ENCODE measurements at regions not wholly inside any gene's neighbourhood (a gene's known extent, or its start where the extent isn't known, plus 50 kb on each side); places are given as distances from the start of the nearest gene placed in this dataset.

GRCh38 chr5:168147568-168148360, 143.7 kb upstream of the WWC1 start:
- H3K4me3 ChIP-seq (ENCODE audit: low read length) = no peak overlapping the region
- peaks cover 19% of the 10 kb centered on the region for H3K4me1 ChIP-seq (ENCODE audit: insufficient read depth, low read length)
- H2AFZ ChIP-seq (ENCODE audit: low read depth, low read length) = no peak overlapping the region

DNA sequence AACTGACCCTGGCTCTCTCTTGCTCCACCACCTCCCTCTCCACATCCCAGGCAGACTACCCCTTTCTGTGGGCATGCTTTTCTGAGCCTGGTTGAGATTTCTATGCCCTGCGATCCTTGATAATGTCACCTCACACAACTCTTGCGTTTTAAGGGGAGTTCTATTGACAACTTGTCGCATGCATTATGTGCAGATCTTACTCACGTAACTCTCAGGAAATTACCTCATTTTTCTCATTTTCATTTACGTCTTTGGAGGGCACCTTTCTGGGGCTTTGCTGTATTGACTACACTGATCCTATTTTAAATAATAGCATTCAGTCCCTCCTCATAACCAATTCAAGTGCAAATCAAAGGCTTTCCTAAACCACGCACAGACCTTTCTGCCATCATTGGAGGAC, 140.4 kb upstream of the WWC1 start:
- Histone ChIP-seq H3K36me3 (ENCODE audit: insufficient read depth, low read length) (no peaks in the 10 kb centered on the region), H3K4me1 (ENCODE audit: insufficient read depth, low read length) (peaks cover 19% of the 10 kb centered on the region), H3K9me3 (ENCODE audit: low read length) (no peaks in the 10 kb centered on the region), H3K4me3 (ENCODE audit: low read length) (no peak overlapping the region), H3K27me3 (ENCODE audit: insufficient read depth, low read length) (no peaks in the 10 kb centered on the region), H2AFZ (ENCODE audit: low read depth, low read length) (no peak overlapping the region)

More at GRCh38 chr5:168147568-168148360, 143.7 kb upstream of the WWC1 start:
- H3K36me3 ChIP-seq (ENCODE audit: insufficient read depth, low read length) = no peaks in the 10 kb centered on the region
- H3K27me3 ChIP-seq (ENCODE audit: insufficient read depth, low read length) = no peaks in the 10 kb centered on the region
- H3K9me3 ChIP-seq (ENCODE audit: low read length) = no peaks in the 10 kb centered on the region

DNA sequence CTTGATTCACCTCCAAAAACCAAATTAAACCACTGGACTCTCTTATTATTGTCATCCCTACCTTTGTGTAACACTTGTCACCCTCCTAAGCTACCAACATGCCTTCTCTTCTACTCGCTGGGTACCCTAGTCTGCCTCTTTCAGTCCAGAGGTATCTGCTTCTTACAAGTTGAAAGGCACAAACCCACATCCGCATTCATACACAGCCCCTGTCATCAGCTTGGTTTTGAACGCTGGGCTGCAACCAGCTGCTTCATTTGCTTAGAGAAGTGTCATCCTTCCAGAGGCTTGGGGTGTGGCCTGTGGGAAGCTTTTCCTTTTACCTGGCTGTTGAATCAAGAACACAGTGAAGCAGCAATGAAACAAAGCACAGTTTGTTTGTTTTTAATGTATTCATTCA, 138.8 kb upstream of the WWC1 start:
- no peak overlapping the region for H3K4me3 ChIP-seq (ENCODE audit: low read length)

DNA sequence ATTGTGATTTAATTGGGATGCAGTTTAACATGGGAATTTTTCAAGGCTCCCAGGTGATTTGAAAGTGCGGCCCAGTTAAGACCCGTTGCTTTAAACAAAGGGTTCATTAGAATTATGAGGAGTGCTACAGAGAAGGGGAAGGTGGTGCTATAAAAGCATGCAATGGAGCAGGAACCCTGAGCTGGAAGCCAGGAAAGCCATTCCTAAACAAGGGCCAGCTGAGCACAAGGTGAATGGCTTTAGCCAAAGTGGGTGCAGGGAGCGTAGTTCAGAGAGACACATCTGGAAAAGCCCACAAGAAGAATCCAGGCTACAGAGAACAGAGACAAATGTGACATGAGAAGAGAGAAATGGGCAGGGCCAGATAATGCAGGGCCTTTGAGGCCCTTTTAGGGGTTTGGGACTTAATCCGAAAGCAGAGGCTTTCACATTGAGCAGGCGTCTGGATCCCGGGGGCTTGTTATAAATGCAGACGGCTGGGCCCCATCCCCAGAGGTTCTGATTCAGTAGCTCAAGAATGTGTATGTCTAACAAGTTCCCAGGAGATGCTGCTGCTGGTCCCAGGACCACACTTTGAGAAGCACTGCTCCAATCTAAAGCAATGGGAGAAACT, 138.1 kb upstream of the WWC1 start:
- Histone ChIP-seq H2AFZ (ENCODE audit: low read depth, low read length) (no peak overlapping the region), H3K4me1 (ENCODE audit: insufficient read depth, low read length) (peaks cover 6% of the 10 kb centered on the region), H3K4me3 (ENCODE audit: low read length) (no peak overlapping the region), H3K36me3 (ENCODE audit: insufficient read depth, low read length) (no peaks in the 10 kb centered on the region), H3K9me3 (ENCODE audit: low read length) (no peaks in the 10 kb centered on the region), H3K27me3 (ENCODE audit: insufficient read depth, low read length) (no peaks in the 10 kb centered on the region)

More for the DNA sequence above, 138.8 kb upstream of the WWC1 start:
- peaks cover 13% of the 10 kb centered on the region for H3K4me1 ChIP-seq (ENCODE audit: insufficient read depth, low read length)
- H2AFZ ChIP-seq (ENCODE audit: low read depth, low read length) = no peak overlapping the region
- H3K27me3 ChIP-seq (ENCODE audit: insufficient read depth, low read length) = no peaks in the 10 kb centered on the region
- H3K9me3 ChIP-seq (ENCODE audit: low read length) = no peaks in the 10 kb centered on the region
- no peaks in the 10 kb centered on the region for H3K36me3 ChIP-seq (ENCODE audit: insufficient read depth, low read length)

GRCh38 chr5:168153876-168154270, 137.6 kb upstream of the WWC1 start:
- Histone ChIP-seq H3K9me3 (ENCODE audit: low read length) (no peaks in the 10 kb centered on the region), H3K4me3 (ENCODE audit: low read length) (no peak overlapping the region), H3K4me1 (ENCODE audit: insufficient read depth, low read length) (peaks cover 3% of the 10 kb centered on the region), H3K36me3 (ENCODE audit: insufficient read depth, low read length) (no peaks in the 10 kb centered on the region), H2AFZ (ENCODE audit: low read depth, low read length) (no peak overlapping the region), H3K27me3 (ENCODE audit: insufficient read depth, low read length) (no peaks in the 10 kb centered on the region)

DNA sequence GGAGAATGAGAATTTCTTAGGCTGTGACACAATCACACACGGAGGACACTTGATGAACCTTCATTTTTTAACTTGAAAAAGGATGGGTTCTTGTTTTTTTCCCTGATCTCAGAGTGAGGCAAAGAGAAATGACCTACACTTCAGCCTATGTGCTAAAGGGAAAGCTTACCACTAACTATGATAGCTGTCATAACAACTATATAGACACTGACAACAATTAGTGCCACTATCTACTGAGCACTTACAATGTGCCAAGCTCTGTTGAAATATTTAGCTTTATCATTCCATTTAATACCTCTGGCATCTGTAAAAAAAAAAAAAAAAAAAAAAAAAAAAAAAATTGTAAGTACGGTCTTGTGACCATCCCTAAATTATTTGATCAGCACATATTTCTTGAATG, 135.9 kb upstream of the WWC1 start:
- no peak overlapping the region for H3K4me3 ChIP-seq (ENCODE audit: low read length)
- peaks cover 6% of the 10 kb centered on the region for H3K4me1 ChIP-seq (ENCODE audit: insufficient read depth, low read length)
- H3K27me3 ChIP-seq (ENCODE audit: insufficient read depth, low read length) = no peaks in the 10 kb centered on the region
- H3K36me3 ChIP-seq (ENCODE audit: insufficient read depth, low read length) = no peaks in the 10 kb centered on the region
- H3K9me3 ChIP-seq (ENCODE audit: low read length) = no peaks in the 10 kb centered on the region
- no peak overlapping the region for H2AFZ ChIP-seq (ENCODE audit: low read depth, low read length)

- Histone ChIP-seq H3K4me3 (ENCODE audit: low read length) (no peak overlapping the region), H3K27me3 (ENCODE audit: insufficient read depth, low read length) (no peaks in the 10 kb centered on the region), H3K4me1 (ENCODE audit: insufficient read depth, low read length) (peaks cover 6% of the 10 kb centered on the region), H3K36me3 (ENCODE audit: insufficient read depth, low read length) (no peaks in the 10 kb centered on the region), H3K9me3 (ENCODE audit: low read length) (no peaks in the 10 kb centered on the region), H2AFZ (ENCODE audit: low read depth, low read length) (no peak overlapping the region)
Measured at GRCh38 chr5:168156170-168156569, 135.3 kb upstream of the WWC1 start.

GRCh38 chr5:168157141-168157540, 134.3 kb upstream of the WWC1 start:
- H3K4me1 ChIP-seq (ENCODE audit: insufficient read depth, low read length) = peaks cover 10% of the 10 kb centered on the region
- no peaks in the 10 kb centered on the region for H3K36me3 ChIP-seq (ENCODE audit: insufficient read depth, low read length)
- H3K9me3 ChIP-seq (ENCODE audit: low read length) = no peaks in the 10 kb centered on the region
- no peak overlapping the region for H2AFZ ChIP-seq (ENCODE audit: low read depth, low read length)
- no peak overlapping the region for H3K4me3 ChIP-seq (ENCODE audit: low read length)
- no peaks in the 10 kb centered on the region for H3K27me3 ChIP-seq (ENCODE audit: insufficient read depth, low read length)

DNA sequence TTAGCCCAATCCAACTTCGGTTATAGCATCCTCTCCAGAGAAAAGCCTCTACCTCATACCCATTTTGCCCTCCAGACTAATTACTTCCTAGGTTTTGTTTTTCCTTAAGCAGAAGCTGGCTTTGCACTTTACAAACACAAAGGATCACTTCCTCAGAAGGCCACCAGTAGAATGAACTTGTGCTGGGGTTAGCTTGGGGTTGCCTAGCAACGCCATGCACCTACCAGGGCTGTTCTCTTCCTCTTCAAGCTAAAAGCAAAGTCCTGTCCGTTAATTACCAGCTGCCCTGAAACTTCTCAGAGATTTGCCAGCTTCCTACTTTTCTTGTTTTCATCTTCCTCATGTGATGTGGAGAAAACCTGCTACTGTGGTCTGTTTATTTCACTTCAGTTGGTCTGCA, 132.0 kb upstream of the WWC1 start:
- Histone ChIP-seq H2AFZ (ENCODE audit: low read depth, low read length) (no peak overlapping the region), H3K27me3 (ENCODE audit: insufficient read depth, low read length) (no peaks in the 10 kb centered on the region), H3K4me3 (ENCODE audit: low read length) (no peak overlapping the region), H3K36me3 (ENCODE audit: insufficient read depth, low read length) (peaks cover 6% of the 10 kb centered on the region), H3K9me3 (ENCODE audit: low read length) (no peaks in the 10 kb centered on the region), H3K4me1 (ENCODE audit: insufficient read depth, low read length) (peaks cover 17% of the 10 kb centered on the region)

DNA sequence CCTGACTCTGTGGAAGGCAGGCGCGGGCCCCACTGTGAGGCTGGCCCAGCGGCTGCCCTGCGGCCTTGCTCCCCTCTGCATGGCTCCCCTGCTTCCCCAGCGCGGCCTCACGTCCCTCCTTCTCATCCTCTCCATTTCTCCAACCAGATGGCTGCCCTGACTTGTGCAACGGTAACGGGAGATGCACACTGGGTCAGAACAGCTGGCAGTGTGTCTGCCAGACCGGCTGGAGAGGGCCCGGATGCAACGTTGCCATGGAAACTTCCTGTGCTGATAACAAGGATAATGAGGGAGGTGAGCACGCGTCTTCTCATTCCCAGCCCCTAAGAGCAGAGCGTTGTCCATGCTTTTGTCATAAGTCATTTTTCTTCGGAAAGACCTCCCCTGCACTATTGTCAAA, 129.0 kb upstream of the WWC1 start:
- peaks cover 12% of the 10 kb centered on the region for H3K36me3 ChIP-seq (ENCODE audit: insufficient read depth, low read length)
- H2AFZ ChIP-seq (ENCODE audit: low read depth, low read length) = no peak overlapping the region
- H3K27me3 ChIP-seq (ENCODE audit: insufficient read depth, low read length) = no peaks in the 10 kb centered on the region
- no peak overlapping the region for H3K4me3 ChIP-seq (ENCODE audit: low read length)
- H3K4me1 ChIP-seq (ENCODE audit: insufficient read depth, low read length) = peaks cover 19% of the 10 kb centered on the region
- no peaks in the 10 kb centered on the region for H3K9me3 ChIP-seq (ENCODE audit: low read length)

DNA sequence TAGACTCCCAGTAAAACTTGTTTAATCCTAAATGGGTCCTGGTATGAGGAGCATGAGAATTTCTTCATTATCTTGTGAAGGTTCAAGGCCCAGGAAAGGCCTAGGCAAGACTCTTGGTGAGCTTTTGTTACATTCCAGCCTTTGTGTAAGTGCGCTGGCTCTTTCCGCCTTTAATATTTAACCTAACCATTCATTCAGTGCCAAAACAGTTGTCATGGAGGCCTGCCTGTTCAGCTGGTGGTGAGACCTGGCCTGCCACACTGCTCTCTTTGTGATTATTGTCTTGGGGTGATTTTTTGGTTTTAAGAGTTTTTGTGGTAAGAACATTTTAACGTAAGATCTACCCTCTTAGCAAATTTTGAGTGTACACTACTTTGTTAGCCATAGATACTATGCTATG, 127.5 kb upstream of the WWC1 start:
- H3K9me3 ChIP-seq (ENCODE audit: low read length) = no peaks in the 10 kb centered on the region
- no peak overlapping the region for H2AFZ ChIP-seq (ENCODE audit: low read depth, low read length)
- H3K4me1 ChIP-seq (ENCODE audit: insufficient read depth, low read length) = peaks cover 19% of the 10 kb centered on the region
- no peak overlapping the region for H3K4me3 ChIP-seq (ENCODE audit: low read length)
- peaks cover 15% of the 10 kb centered on the region for H3K36me3 ChIP-seq (ENCODE audit: insufficient read depth, low read length)
- no peaks in the 10 kb centered on the region for H3K27me3 ChIP-seq (ENCODE audit: insufficient read depth, low read length)

DNA sequence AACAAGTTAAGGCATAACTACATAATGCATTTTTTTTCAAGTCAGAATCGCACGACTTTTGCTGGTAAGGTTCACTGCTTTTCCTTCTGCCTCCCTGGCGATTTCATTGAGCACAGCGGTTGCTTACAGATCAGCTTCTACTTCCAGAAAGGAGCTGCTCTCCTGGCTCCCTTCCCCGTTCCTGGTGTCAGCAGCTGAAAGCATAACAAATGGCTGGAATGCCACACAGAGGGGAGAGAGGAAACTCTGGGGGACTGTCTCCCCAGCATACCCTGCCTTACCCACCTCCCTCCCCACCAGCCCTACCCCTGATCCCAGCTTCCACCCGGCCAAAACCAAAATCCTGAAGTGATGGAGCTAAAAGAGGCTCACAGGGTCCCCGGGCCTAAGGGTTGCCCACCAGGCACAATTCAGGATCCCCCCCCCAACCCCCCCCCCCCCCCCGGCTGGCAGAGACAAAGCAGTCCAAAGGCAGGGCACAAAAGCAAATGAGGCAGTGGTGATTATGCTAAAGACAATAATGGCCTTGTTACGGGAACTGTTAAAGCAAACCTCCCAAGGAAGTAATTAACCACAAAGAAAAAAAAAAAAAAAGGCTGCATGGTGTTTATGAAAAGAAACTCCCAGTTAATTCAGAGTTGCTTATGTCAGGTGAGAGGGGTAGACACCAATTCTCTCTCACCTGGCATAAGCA, 126.1 kb upstream of the WWC1 start:
- H3K4me1 ChIP-seq (ENCODE audit: insufficient read depth, low read length) = peaks cover 13% of the 10 kb centered on the region
- peaks cover 17% of the 10 kb centered on the region for H3K36me3 ChIP-seq (ENCODE audit: insufficient read depth, low read length)
- H3K9me3 ChIP-seq (ENCODE audit: low read length) = no peaks in the 10 kb centered on the region
- H3K4me3 ChIP-seq (ENCODE audit: low read length) = no peak overlapping the region
- H3K27me3 ChIP-seq (ENCODE audit: insufficient read depth, low read length) = no peaks in the 10 kb centered on the region
- H2AFZ ChIP-seq (ENCODE audit: low read depth, low read length) = no peak overlapping the region

GRCh38 chr5:168165977-168166376, 125.5 kb upstream of the WWC1 start:
- peaks cover 13% of the 10 kb centered on the region for H3K4me1 ChIP-seq (ENCODE audit: insufficient read depth, low read length)

More at GRCh38 chr5:168165977-168166376, 125.5 kb upstream of the WWC1 start:
- peaks cover 17% of the 10 kb centered on the region for H3K36me3 ChIP-seq (ENCODE audit: insufficient read depth, low read length)
- no peak overlapping the region for H2AFZ ChIP-seq (ENCODE audit: low read depth, low read length)
- no peaks in the 10 kb centered on the region for H3K27me3 ChIP-seq (ENCODE audit: insufficient read depth, low read length)
- H3K9me3 ChIP-seq (ENCODE audit: low read length) = no peaks in the 10 kb centered on the region
- H3K4me3 ChIP-seq (ENCODE audit: low read length) = no peak overlapping the region

Measured in neuron (in vitro differentiated cells).